A549 (cell line): ENCODE measurements at regions not wholly inside any gene's neighbourhood (a gene's known extent, or its start where the extent isn't known, plus 50 kb on each side); places are given as distances from the start of the nearest gene placed in this dataset.

Source experiments
- ATAC-seq, 2 experiments: fragments of 200-7000 bp in 1 of 2; fragments of >200 bp in 1 of 2; cut with Nextera tagmentation in 1 of 2; cut with Tn5 transposase in 1 of 2; 3 replicates each; pipeline versions ENCODE4 v1.8.0 to v1.9.1; 2018 to 2020; ENCODE audit warnings: mild to moderate bottlenecking in 1 of 2, moderate library complexity in 1 of 2
- CTCF ChIA-PET: fragments of 300-600 bp; sonication (Branson Sonifier 250); formaldehyde crosslinking; extraction: SDS; loops from one replicate; lab custom pipeline; 2021; ENCODE audit warnings: antibody characterized with exemption, inconsistent platforms; lab: Yijun Ruan, JAX
- POLR2A ChIA-PET: fragments of 350-600 bp; formaldehyde crosslinking; extraction: SDS; loops from one replicate; lab custom pipeline; 2021; ENCODE audit warnings: antibody characterized with exemption, inconsistent platforms; lab: Yijun Ruan, JAX
- DNase-seq, 2 experiments: peaks; one replicate each; pipeline versions ENCODE4 v3.0.0 to v3.0.0-alpha.2; 2011 to 2016; ENCODE audit warnings: low read depth in 1 of 2, low spot score in 1 of 2
- FAIRE-seq: peaks from 2 replicates; lab custom pipeline; 2011; peaks lifted over from hg19 to GRCh38; lab: Jason Lieb, UNC
- H3K27ac ChIP-seq, 2 experiments: fragments of >200 bp; sonication (Bioruptor Twin); formaldehyde crosslinking; 3 replicates each; pipeline ENCODE4 v1.5.1; 2016 to 2017
- H3K4me1 ChIP-seq: fragments of >200 bp; sonication (Bioruptor Twin); formaldehyde crosslinking; 3 replicates; pipeline ENCODE4 v1.6.1; 2016
- H3K4me2 ChIP-seq: fragments of >200 bp; sonication (Bioruptor Twin); formaldehyde crosslinking; 3 replicates; pipeline ENCODE4 v1.6.1; 2016
- H3K4me3 ChIP-seq: fragments of >200 bp; sonication (Bioruptor Twin); formaldehyde crosslinking; 3 replicates; pipeline ENCODE4 v1.5.1; 2016
- H3K9me3 ChIP-seq: fragments of >200 bp; sonication (Bioruptor Twin); formaldehyde crosslinking; 3 replicates; pipeline ENCODE4 v1.6.1; 2016
- ATOH8 ChIP-seq: fragments of 250-450 bp; sonication (Bioruptor Pico); IDR thresholded peaks from 2 replicates; pipeline ENCODE4 v1.5.0; 2020; ENCODE audit warnings: low read depth, mild to moderate bottlenecking, moderate library complexity
- BCL3 ChIP-seq: fragments of >200 bp; sonication (Bioruptor Twin); formaldehyde crosslinking; IDR thresholded peaks from 3 replicates; pipeline ENCODE4 v1.6.1; 2016
- CBX8 ChIP-seq: fragments of 200-600 bp; sonication (generic); IDR thresholded peaks from 2 replicates; pipeline ENCODE4 v1.6.1; 2016
- E2F6 ChIP-seq: IDR thresholded peaks from 2 replicates; pipeline ENCODE4 v1.6.1; 2012; ENCODE audit warnings: low read depth, borderline replicate concordance
- EHF ChIP-seq: fragments of 250-450 bp; sonication (Bioruptor Pico); IDR thresholded peaks from 2 replicates; pipeline ENCODE4 v1.5.0; 2020; ENCODE audit warnings: mild to moderate bottlenecking
- ELK1 ChIP-seq: fragments of 150-350 bp; IDR thresholded peaks from 2 replicates; pipeline ENCODE4 v1.6.1; 2014; ENCODE audit warnings: low read depth, mild to moderate bottlenecking, low read length
- EP300 ChIP-seq, 2 experiments: fragments of >200 bp; sonication (Bioruptor Twin); formaldehyde crosslinking; IDR thresholded peaks; 2 replicates in 1 of 2; 3 replicates in 1 of 2; pipeline ENCODE4 v1.6.1; 2016 to 2017
- FOSL2 ChIP-seq, 2 experiments: fragments of 450-650 bp in 1 of 2; fragments of >200 bp in 1 of 2; sonication (Bioruptor Twin) in 1 of 2; formaldehyde crosslinking; IDR thresholded peaks; 2 replicates each; pipeline versions ENCODE4 v1.5.0 to v1.6.1; 2016 to 2020; ENCODE audit warnings: mild to moderate bottlenecking in 1 of 2, moderate library complexity in 1 of 2
- GATA3 ChIP-seq: IDR thresholded peaks from 2 replicates; pipeline ENCODE4 v1.6.1; 2012; ENCODE audit warnings: borderline replicate concordance
- HMGXB4 ChIP-seq: fragments of 250-450 bp; sonication (Bioruptor Pico); IDR thresholded peaks from 2 replicates; pipeline ENCODE4 v1.5.0; 2021; ENCODE audit warnings: mild to moderate bottlenecking, moderate library complexity, borderline replicate concordance
- JUN ChIP-seq, 2 experiments: fragments of >200 bp; sonication (Bioruptor Twin); formaldehyde crosslinking; IDR thresholded peaks; 2 replicates in 1 of 2; 3 replicates in 1 of 2; pipeline ENCODE4 v1.6.1; 2016 to 2017
- MAZ ChIP-seq: fragments of 150-350 bp; IDR thresholded peaks from 2 replicates; pipeline ENCODE4 v1.6.1; 2014; ENCODE audit warnings: antibody characterized with exemption, low read depth, low read length, borderline replicate concordance
- PBX3 ChIP-seq: IDR thresholded peaks from 2 replicates; pipeline ENCODE4 v1.6.1; 2012
- POLR2AphosphoS2 ChIP-seq: conservative IDR thresholded peaks from 2 replicates; pipeline ENCODE4 v1.6.1; 2012; ENCODE audit warnings: low read length, improper control_type of control experiment, inconsistent platforms
- REST ChIP-seq: fragments of 200-600 bp; sonication (generic); IDR thresholded peaks from 2 replicates; pipeline ENCODE4 v1.6.1; 2016; ENCODE audit warnings: antibody characterized with exemption, mild to moderate bottlenecking, moderate library complexity
- TP53 ChIP-seq: fragments of 250-450 bp; sonication (Bioruptor Pico); IDR thresholded peaks from 2 replicates; pipeline ENCODE4 v1.5.0; 2021; ENCODE audit warnings: mild to moderate bottlenecking, moderate library complexity
- USF2 ChIP-seq: fragments of 450-650 bp; IDR thresholded peaks from 2 replicates; pipeline ENCODE4 v1.6.1; 2014; ENCODE audit warnings: antibody characterized with exemption
- WGBS: methylation state at CpG from one replicate; pipeline ENCODE4 v1.1.6; 2017; ENCODE audit errors: missing lambda C conversion rate; 5-methylcytosine and 5-hydroxymethylcytosine counted together

- Histone ChIP-seq H3K9me3 (0 out of 3 replicates have a peak, but pooled peaks cover 2% of the 10 kb centered on the region), H3K4me2 (no peak overlapping the region), H3K4me3 (no peak overlapping the region), H3K27ac (no peak overlapping the region), H3K4me1 (no peaks in the 10 kb centered on the region)
- FAIRE-seq (no peak), DNase-seq (no peak), ATAC-seq (no peak)
- TF ChIP-seq ELK1 (no peak), CBX8 (no peak)
- ChIA-PET CTCF (no interaction called here), POLR2A (no interaction called here)
- WGBS, result 34% methylated on average over 3 of the region's 3 CpGs
Observed at GRCh38 chr12:94048757-94049156, 99.6 kb upstream of the PLXNC1 start.

GRCh38 chr12:94049718-94050117, 98.7 kb upstream of the PLXNC1 start:
- no peak for ATAC-seq
- no peaks in the 10 kb centered on the region for H3K4me1 ChIP-seq
- 21% methylated on average over 2 of the region's 2 CpGs for WGBS
- CTCF ChIA-PET, result interaction anchor here (0.9 kb wide), 1 partner anchor 10 kb away, joined by 3 read pairs; no protein-coding TSS in a partner anchor
- no peak overlapping the region for H3K4me3 ChIP-seq
- H3K27ac ChIP-seq, result no peak overlapping the region
- H3K9me3 ChIP-seq, result 0 out of 3 replicates have a peak, but pooled peaks cover 3% of the 10 kb centered on the region
- TF ChIP-seq POLR2AphosphoS2, result no peak
- no peak for TF ChIP-seq JUN (IDR thresholded peaks at IDR 0.05)
- no peak for TF ChIP-seq EP300 (IDR thresholded peaks at IDR 0.05)
- TF ChIP-seq GATA3, result no peak
- TF ChIP-seq MAZ, result no peak
- TF ChIP-seq HMGXB4 (CRISPR knock-in tag), result no peak
- no peak for TF ChIP-seq REST
- TF ChIP-seq BCL3, result no peak
- TF ChIP-seq TP53 (CRISPR knock-in tag), result no peak
- TF ChIP-seq EHF (CRISPR knock-in tag), result no peak
- no peak for TF ChIP-seq E2F6
- no peak for TF ChIP-seq USF2
- TF ChIP-seq PBX3, result no peak
- TF ChIP-seq ATOH8 (CRISPR knock-in tag), result no peak
- no peak for TF ChIP-seq FOSL2 (IDR thresholded peaks at IDR 0.05)
- no peak for TF ChIP-seq FOSL2 (CRISPR knock-in tag; IDR thresholded peaks at IDR 0.05)
- TF ChIP-seq, all 56 proteins: peak for 0
- H3K4me2 ChIP-seq, result no peak overlapping the region
- POLR2A ChIA-PET, result no interaction called here
- no peak for FAIRE-seq
- DNase-seq, result no peak
